ENCODE measurements at regions not wholly inside any gene's neighbourhood (a gene's known extent, or its start where the extent isn't known, plus 50 kb on each side); places are given as distances from the start of the nearest gene placed in this dataset.

GRCh38 chr7:155964543-155964942 is 152.3 kb upstream of the SHH start:
- Mint-ChIP-seq H3K9me3 (peaks cover 4% of the 10 kb centered on the region), H3K27ac (no peak overlapping the region), H3K36me3 (ENCODE audit: low read depth) (peaks cover 2% of the 10 kb centered on the region), H3K27me3 (peaks cover 24% of the 10 kb centered on the region), H3K4me1 (peaks cover 17% of the 10 kb centered on the region), H3K4me3 (no peak overlapping the region)
- intact Hi-C loops (cut with micrococcal nuclease), result no loop called here
- DNase-seq, result no peak

- Mint-ChIP-seq H3K27ac (peak overlapping the region; percentile 22), H3K4me1 (peaks cover 17% of the 10 kb centered on the region), H3K36me3 (ENCODE audit: low read depth) (peaks cover 2% of the 10 kb centered on the region), H3K27me3 (peaks cover 24% of the 10 kb centered on the region), H3K9me3 (peaks cover 4% of the 10 kb centered on the region), H3K4me3 (no peak overlapping the region)
- no peak for DNase-seq
- intact Hi-C loops (cut with micrococcal nuclease), result loop anchor here (2.0 kb wide), 1 partner anchor 33 kb away; no protein-coding TSS in a partner anchor
Observed at GRCh38 chr7:155963771-155964195, 151.5 kb upstream of the SHH start.

GRCh38 chr7:155963356-155963755 is 151.1 kb upstream of the SHH start:
- H3K27me3 Mint-ChIP-seq, result peaks cover 24% of the 10 kb centered on the region
- H3K27ac Mint-ChIP-seq, result no peak overlapping the region
- H3K36me3 Mint-ChIP-seq (ENCODE audit: low read depth), result peaks cover 2% of the 10 kb centered on the region
- H3K4me1 Mint-ChIP-seq, result peaks cover 17% of the 10 kb centered on the region
- peaks cover 4% of the 10 kb centered on the region for H3K9me3 Mint-ChIP-seq
- no peak for DNase-seq
- intact Hi-C loops (cut with micrococcal nuclease), result loop anchor here (2.0 kb wide), 1 partner anchor 33 kb away; no protein-coding TSS in a partner anchor
- H3K4me3 Mint-ChIP-seq, result no peak overlapping the region

GRCh38 chr7:155962968-155963300 is 150.7 kb upstream of the SHH start:
- Mint-ChIP-seq H3K27me3 (peaks cover 20% of the 10 kb centered on the region), H3K9me3 (peaks cover 4% of the 10 kb centered on the region), H3K4me3 (no peak overlapping the region), H3K4me1 (peaks cover 17% of the 10 kb centered on the region), H3K27ac (no peak overlapping the region), H3K36me3 (ENCODE audit: low read depth) (peaks cover 2% of the 10 kb centered on the region)
- intact Hi-C loops (cut with micrococcal nuclease), result loop anchor here (2.0 kb wide), 1 partner anchor 34 kb away; no protein-coding TSS in a partner anchor
- DNase-seq, result no peak

GRCh38 chr7:155962191-155962967 is 150.1 kb upstream of the SHH start:
- peak; percentile 77 for DNase-seq
- H3K9me3 Mint-ChIP-seq, result peaks cover 4% of the 10 kb centered on the region
- H3K27me3 Mint-ChIP-seq, result peaks cover 17% of the 10 kb centered on the region
- H3K4me3 Mint-ChIP-seq, result no peak overlapping the region
- peak overlapping the region; percentile 74 for H3K27ac Mint-ChIP-seq
- H3K4me1 Mint-ChIP-seq, result peaks cover 17% of the 10 kb centered on the region
- H3K36me3 Mint-ChIP-seq (ENCODE audit: low read depth), result peaks cover 2% of the 10 kb centered on the region
- intact Hi-C loops (cut with micrococcal nuclease), result loop anchor here (2.0 kb wide), 1 partner anchor 34 kb away; no protein-coding TSS in a partner anchor

GRCh38 chr7:155961241-155962190 is 149.3 kb upstream of the SHH start:
- H3K4me1 Mint-ChIP-seq, result peaks cover 17% of the 10 kb centered on the region
- H3K27ac Mint-ChIP-seq, result no peak overlapping the region
- no peak overlapping the region for H3K4me3 Mint-ChIP-seq
- peaks cover 4% of the 10 kb centered on the region for H3K9me3 Mint-ChIP-seq
- no peak for DNase-seq
- peaks cover 2% of the 10 kb centered on the region for H3K36me3 Mint-ChIP-seq (ENCODE audit: low read depth)
- peaks cover 14% of the 10 kb centered on the region for H3K27me3 Mint-ChIP-seq
- intact Hi-C loops (cut with micrococcal nuclease), result loop anchor here (2.0 kb wide), 1 partner anchor 35 kb away; no protein-coding TSS in a partner anchor

- H3K36me3 Mint-ChIP-seq (ENCODE audit: low read depth), result peaks cover 2% of the 10 kb centered on the region
- peaks cover 4% of the 10 kb centered on the region for H3K9me3 Mint-ChIP-seq
- no peak for DNase-seq
- intact Hi-C loops (cut with micrococcal nuclease), result no loop called here
- peaks cover 5% of the 10 kb centered on the region for H3K27me3 Mint-ChIP-seq
- H3K27ac Mint-ChIP-seq, result no peak overlapping the region
- H3K4me3 Mint-ChIP-seq, result no peak overlapping the region
- peaks cover 14% of the 10 kb centered on the region for H3K4me1 Mint-ChIP-seq
Observed at GRCh38 chr7:155959894-155960293, 147.6 kb upstream of the SHH start.

GRCh38 chr7:155956977-155957376 is 144.7 kb upstream of the SHH start:
- H3K27me3 Mint-ChIP-seq, result peaks cover 5% of the 10 kb centered on the region
- H3K4me1 Mint-ChIP-seq, result peaks cover 3% of the 10 kb centered on the region
- H3K36me3 Mint-ChIP-seq (ENCODE audit: low read depth), result no peaks in the 10 kb centered on the region
- H3K9me3 Mint-ChIP-seq, result no peaks in the 10 kb centered on the region
- no peak for DNase-seq
- no peak overlapping the region for H3K4me3 Mint-ChIP-seq
- H3K27ac Mint-ChIP-seq, result no peak overlapping the region
- intact Hi-C loops (cut with micrococcal nuclease), result no loop called here

GRCh38 chr7:155955367-155955635 is 143.0 kb upstream of the SHH start:
- no peak for DNase-seq
- Mint-ChIP-seq H3K4me3 (no peak overlapping the region), H3K27me3 (no peaks in the 10 kb centered on the region), H3K27ac (no peak overlapping the region), H3K9me3 (no peaks in the 10 kb centered on the region), H3K4me1 (no peaks in the 10 kb centered on the region), H3K36me3 (ENCODE audit: low read depth) (no peaks in the 10 kb centered on the region)
- intact Hi-C loops (cut with micrococcal nuclease), result no loop called here

- no peaks in the 10 kb centered on the region for H3K9me3 Mint-ChIP-seq
- no peak for DNase-seq
- no peaks in the 10 kb centered on the region for H3K27me3 Mint-ChIP-seq
- no peak overlapping the region for H3K27ac Mint-ChIP-seq
- H3K4me1 Mint-ChIP-seq, result no peaks in the 10 kb centered on the region
- H3K4me3 Mint-ChIP-seq, result no peak overlapping the region
- intact Hi-C loops (cut with micrococcal nuclease), result no loop called here
- H3K36me3 Mint-ChIP-seq (ENCODE audit: low read depth), result no peaks in the 10 kb centered on the region
Observed at GRCh38 chr7:155954550-155955366, 142.5 kb upstream of the SHH start.

GRCh38 chr7:155953781-155954549 is 141.7 kb upstream of the SHH start:
- intact Hi-C loops (cut with micrococcal nuclease), result no loop called here
- Mint-ChIP-seq H3K36me3 (ENCODE audit: low read depth) (no peaks in the 10 kb centered on the region), H3K9me3 (no peaks in the 10 kb centered on the region), H3K27me3 (no peaks in the 10 kb centered on the region), H3K4me1 (no peaks in the 10 kb centered on the region), H3K4me3 (no peak overlapping the region), H3K27ac (no peak overlapping the region)
- no peak for DNase-seq

GRCh38 chr7:155953501-155953778 is 141.2 kb upstream of the SHH start:
- intact Hi-C loops (cut with micrococcal nuclease), result no loop called here
- Mint-ChIP-seq H3K4me1 (no peaks in the 10 kb centered on the region), H3K36me3 (ENCODE audit: low read depth) (no peaks in the 10 kb centered on the region), H3K27ac (no peak overlapping the region), H3K4me3 (no peak overlapping the region), H3K27me3 (no peaks in the 10 kb centered on the region), H3K9me3 (no peaks in the 10 kb centered on the region)
- no peak for DNase-seq

GRCh38 chr7:155951554-155952158 is 139.4 kb upstream of the SHH start:
- no peaks in the 10 kb centered on the region for H3K9me3 Mint-ChIP-seq
- intact Hi-C loops (cut with micrococcal nuclease), result no loop called here
- DNase-seq, result no peak
- H3K27ac Mint-ChIP-seq, result no peak overlapping the region
- peaks cover 1% of the 10 kb centered on the region for H3K27me3 Mint-ChIP-seq
- no peaks in the 10 kb centered on the region for H3K36me3 Mint-ChIP-seq (ENCODE audit: low read depth)
- no peaks in the 10 kb centered on the region for H3K4me1 Mint-ChIP-seq
- no peak overlapping the region for H3K4me3 Mint-ChIP-seq
